Stomach (tissue), 4 donors: ENCODE measurements at regions not wholly inside any gene's neighbourhood (a gene's known extent, or its start where the extent isn't known, plus 50 kb on each side); places are given as distances from the start of the nearest gene placed in this dataset.

Experiments used
- CTCF ChIP-seq, 7 experiments: fragments of 450-650 bp in 4 of 7; fragments of 200-600 bp in 3 of 7; sonication (generic) in 3 of 7; IDR thresholded peaks; one replicate each; pipeline ENCODE4 v1.5.1; 2016 to 2019; ENCODE audit warnings: antibody characterized with exemption in 7 of 7, control low read depth in 2 of 7, mild to moderate bottlenecking in 1 of 7
- POLR2A ChIP-seq, 4 donors: fragments of 450-650 bp; IDR thresholded peaks; one replicate each; pipeline ENCODE4 v1.6.1; 2016; ENCODE audit warnings: antibody characterized with exemption in 4 of 4, control low read depth in 2 of 4, mild to moderate bottlenecking in 1 of 4, moderate library complexity in 1 of 4

- TF ChIP-seq CTCF (IDR thresholded peaks at IDR 0.05) (peak in 3 of 7 experiments; percentile 20 to 32 (median 31)), POLR2A (IDR thresholded peaks at IDR 0.05) (no peak)
These were observed 269.6 kb downstream of the GBA3 start for GRCh38 chr4:22962295-22962694.
